PC-9 (cell line): ENCODE measurements at regions not wholly inside any gene's neighbourhood (a gene's known extent, or its start where the extent isn't known, plus 50 kb on each side); places are given as distances from the start of the nearest gene placed in this dataset.

Experiments used
- EZH2 ChIP-seq: fragments of 200-600 bp; sonication (generic); IDR thresholded peaks from 2 replicates; pipeline ENCODE4 v1.8.0; 2017; ENCODE audit warnings: antibody characterized with exemption, low read depth
- TF ChIP-seq, protein P1 (sequence below): fragments of 200-600 bp; sonication (generic); conservative IDR thresholded peaks from 2 replicates; pipeline ENCODE4 v1.6.1; 2017; ENCODE audit warnings: mixed run types, antibody characterized with exemption, mild to moderate bottlenecking, moderate library complexity

GRCh38 chr4:64477127-64477526 lies 67.9 kb upstream of the TECRL start:
- TF ChIP-seq, protein P1, sequence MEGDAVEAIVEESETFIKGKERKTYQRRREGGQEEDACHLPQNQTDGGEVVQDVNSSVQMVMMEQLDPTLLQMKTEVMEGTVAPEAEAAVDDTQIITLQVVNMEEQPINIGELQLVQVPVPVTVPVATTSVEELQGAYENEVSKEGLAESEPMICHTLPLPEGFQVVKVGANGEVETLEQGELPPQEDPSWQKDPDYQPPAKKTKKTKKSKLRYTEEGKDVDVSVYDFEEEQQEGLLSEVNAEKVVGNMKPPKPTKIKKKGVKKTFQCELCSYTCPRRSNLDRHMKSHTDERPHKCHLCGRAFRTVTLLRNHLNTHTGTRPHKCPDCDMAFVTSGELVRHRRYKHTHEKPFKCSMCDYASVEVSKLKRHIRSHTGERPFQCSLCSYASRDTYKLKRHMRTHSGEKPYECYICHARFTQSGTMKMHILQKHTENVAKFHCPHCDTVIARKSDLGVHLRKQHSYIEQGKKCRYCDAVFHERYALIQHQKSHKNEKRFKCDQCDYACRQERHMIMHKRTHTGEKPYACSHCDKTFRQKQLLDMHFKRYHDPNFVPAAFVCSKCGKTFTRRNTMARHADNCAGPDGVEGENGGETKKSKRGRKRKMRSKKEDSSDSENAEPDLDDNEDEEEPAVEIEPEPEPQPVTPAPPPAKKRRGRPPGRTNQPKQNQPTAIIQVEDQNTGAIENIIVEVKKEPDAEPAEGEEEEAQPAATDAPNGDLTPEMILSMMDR = no peak
- TF ChIP-seq EZH2 = no peak
